ENCODE measurements at regions not wholly inside any gene's neighbourhood (a gene's known extent, or its start where the extent isn't known, plus 50 kb on each side); places are given as distances from the start of the nearest gene placed in this dataset.

DNA sequence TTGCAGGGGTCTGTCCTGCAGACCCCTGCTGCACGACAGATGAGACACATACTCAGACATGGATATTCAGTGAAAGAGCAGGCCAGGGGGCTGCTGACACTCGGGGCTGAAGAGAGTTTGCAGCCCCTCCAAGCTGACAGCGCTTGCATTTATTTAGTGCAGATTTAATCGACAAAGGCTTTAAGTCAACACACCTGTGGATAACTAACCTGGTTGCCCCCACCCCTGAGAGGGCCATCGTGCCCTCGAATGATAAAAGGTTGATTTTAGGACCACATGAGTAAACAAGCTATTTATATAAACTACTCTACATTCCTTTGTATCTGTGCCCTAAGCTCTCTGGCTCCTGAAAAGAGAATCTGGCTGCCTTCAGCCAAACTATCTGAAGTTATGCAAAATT is 708.2 kb upstream of the LRRN3 start:
- no peaks in the 10 kb centered on the region for H3K4me1 ChIP-seq (ENCODE audit: control insufficient read depth in 2 of 2, insufficient read depth in 2 of 2, low read length in 2 of 2)
- ATAC-seq (no peak), DNase-seq (no peak)
- H3K9me3 ChIP-seq (ENCODE audit: control insufficient read depth in 2 of 3, low read length in 3 of 3), result no peaks in the 10 kb centered on the region
- no peak overlapping the region for H3K27ac ChIP-seq (ENCODE audit: low read depth, low read length)
- H3K27ac Mint-ChIP-seq, result no peak overlapping the region
- peaks cover 0 to 3% (median 0%) of the 10 kb centered on the region in 5 donors for H3K27me3 Mint-ChIP-seq
- H3K36me3 Mint-ChIP-seq, result peaks cover 0 to 3% (median 0%) of the 10 kb centered on the region in 5 donors
- no peaks in the 10 kb centered on the region for H3K27me3 ChIP-seq (ENCODE audit: control insufficient read depth in 2 of 2, insufficient read depth in 2 of 2, low read length in 2 of 2)
- H3K4me1 Mint-ChIP-seq, result peaks cover 0 to under 1% (median 0%) of the 10 kb centered on the region in 7 donors
- H3K9me3 Mint-ChIP-seq, result peaks cover 0 to 1% (median 0%) of the 10 kb centered on the region in 11 donors
- H3K4me3 Mint-ChIP-seq, result no peak overlapping the region
- H3K4me3 ChIP-seq (ENCODE audit: low read length), result no peak overlapping the region
- no peaks in the 10 kb centered on the region for H3K36me3 ChIP-seq (ENCODE audit: control insufficient read depth in 2 of 3, insufficient read depth in 3 of 3, low read length in 3 of 3)
- ChIA-PET CTCF (no interaction called here), POLR2A (no interaction called here)
- intact Hi-C loops (cut with micrococcal nuclease), result no loop called here

DNA sequence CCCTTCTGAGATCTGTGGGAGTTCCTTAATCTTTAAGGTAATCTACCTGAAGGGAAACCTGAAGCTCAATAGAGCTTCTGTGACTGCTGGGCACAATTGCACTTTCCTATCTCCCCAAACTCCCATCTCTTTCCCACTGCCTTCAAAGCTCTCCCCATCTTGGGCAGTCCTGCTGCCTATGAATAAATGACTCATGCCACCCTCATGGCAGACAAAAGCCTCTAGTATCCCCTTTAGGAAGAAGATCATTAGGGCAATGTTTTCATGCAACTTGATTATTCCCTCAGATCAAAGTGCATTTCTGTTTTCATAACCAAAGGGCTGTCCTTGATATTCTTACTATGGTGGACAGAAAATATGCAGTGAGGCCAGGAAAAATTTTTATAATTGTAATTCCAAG is 704.9 kb upstream of the LRRN3 start:
- no peaks in the 10 kb centered on the region for H3K36me3 ChIP-seq (ENCODE audit: control insufficient read depth in 2 of 3, insufficient read depth in 3 of 3, low read length in 3 of 3)
- peaks cover 0 to 3% (median 0%) of the 10 kb centered on the region in 5 donors for H3K36me3 Mint-ChIP-seq
- intact Hi-C loops (cut with micrococcal nuclease), result no loop called here
- no peaks in the 10 kb centered on the region for H3K4me1 ChIP-seq (ENCODE audit: control insufficient read depth in 2 of 2, insufficient read depth in 2 of 2, low read length in 2 of 2)
- DNase-seq (no peak), ATAC-seq (no peak)
- peaks cover 0 to 3% (median 0%) of the 10 kb centered on the region in 5 donors for H3K27me3 Mint-ChIP-seq
- H3K4me3 ChIP-seq (ENCODE audit: low read length), result no peak overlapping the region
- no peaks in the 10 kb centered on the region for H3K9me3 ChIP-seq (ENCODE audit: control insufficient read depth in 2 of 3, low read length in 3 of 3)
- no peak overlapping the region for H3K27ac ChIP-seq (ENCODE audit: low read depth, low read length)
- H3K4me3 Mint-ChIP-seq, result no peak overlapping the region
- no peaks in the 10 kb centered on the region for H3K4me1 Mint-ChIP-seq
- H3K27ac Mint-ChIP-seq, result no peak overlapping the region
- peaks cover 0 to 1% (median 0%) of the 10 kb centered on the region in 11 donors for H3K9me3 Mint-ChIP-seq
- H3K27me3 ChIP-seq (ENCODE audit: control insufficient read depth in 2 of 2, insufficient read depth in 2 of 2, low read length in 2 of 2), result no peaks in the 10 kb centered on the region
- ChIA-PET CTCF (no interaction called here), POLR2A (no interaction called here)

DNA sequence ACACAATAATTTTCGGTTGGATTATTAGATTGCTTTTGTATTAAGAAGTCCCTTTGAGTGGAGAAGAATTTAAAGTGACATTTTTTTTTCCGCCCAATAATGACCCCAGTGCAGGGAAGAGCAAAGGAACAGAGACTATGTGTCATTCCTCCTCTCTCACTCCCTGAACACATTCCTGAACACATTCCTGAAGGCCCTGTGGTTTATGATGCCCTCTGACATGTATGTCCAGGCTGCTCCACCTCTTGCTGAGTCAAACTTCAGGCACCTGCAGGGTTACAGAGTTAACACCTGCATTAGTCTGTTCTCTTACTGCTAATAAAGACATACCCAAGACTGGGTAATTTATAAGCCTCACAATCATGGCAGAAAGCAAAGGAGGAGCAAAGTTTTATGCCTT is 704.0 kb upstream of the LRRN3 start:
- H3K9me3 ChIP-seq (ENCODE audit: control insufficient read depth in 2 of 3, low read length in 3 of 3), result no peaks in the 10 kb centered on the region
- ATAC-seq (no peak), DNase-seq (no peak)
- POLR2A ChIA-PET, result no interaction called here
- H3K4me3 ChIP-seq (ENCODE audit: low read length), result no peak overlapping the region
- no peaks in the 10 kb centered on the region for H3K4me1 ChIP-seq (ENCODE audit: control insufficient read depth in 2 of 2, insufficient read depth in 2 of 2, low read length in 2 of 2)
- no peak overlapping the region for H3K27ac Mint-ChIP-seq
- no peaks in the 10 kb centered on the region for H3K9me3 Mint-ChIP-seq
- H3K4me1 Mint-ChIP-seq, result no peaks in the 10 kb centered on the region
- intact Hi-C loops (cut with micrococcal nuclease), result no loop called here
- H3K4me3 Mint-ChIP-seq, result no peak overlapping the region
- H3K27ac ChIP-seq (ENCODE audit: low read depth, low read length), result no peak overlapping the region
- H3K27me3 Mint-ChIP-seq, result peaks cover 0 to 3% (median 0%) of the 10 kb centered on the region in 5 donors
- CTCF ChIA-PET, result no interaction called here
- H3K36me3 Mint-ChIP-seq, result peaks cover 0 to 3% (median 0%) of the 10 kb centered on the region in 5 donors
- no peaks in the 10 kb centered on the region for H3K27me3 ChIP-seq (ENCODE audit: control insufficient read depth in 2 of 2, insufficient read depth in 2 of 2, low read length in 2 of 2)
- H3K36me3 ChIP-seq (ENCODE audit: control insufficient read depth in 2 of 3, insufficient read depth in 3 of 3, low read length in 3 of 3), result no peaks in the 10 kb centered on the region

DNA sequence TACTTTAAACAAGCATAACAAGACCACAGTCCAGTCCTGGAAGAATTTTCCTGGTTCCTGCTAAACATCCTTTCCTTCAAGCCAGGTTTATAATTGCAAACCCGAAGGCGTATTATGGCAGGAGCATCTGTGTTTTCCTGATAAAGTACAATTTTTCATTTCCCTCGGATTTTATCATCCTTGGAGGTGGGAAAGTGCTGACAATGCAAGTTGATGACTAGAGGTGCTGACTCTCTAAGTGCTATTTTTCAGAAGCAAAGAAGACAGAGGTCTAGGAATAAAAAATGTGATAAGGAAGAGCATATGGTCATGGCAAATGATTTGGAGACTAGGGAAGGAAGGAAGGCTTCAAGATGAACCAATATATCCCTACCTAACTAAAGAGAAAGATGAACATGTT is 703.2 kb upstream of the LRRN3 start:
- H3K4me1 Mint-ChIP-seq, result no peaks in the 10 kb centered on the region
- ChIA-PET CTCF (no interaction called here), POLR2A (no interaction called here)
- no peaks in the 10 kb centered on the region for H3K27me3 ChIP-seq (ENCODE audit: control insufficient read depth in 2 of 2, insufficient read depth in 2 of 2, low read length in 2 of 2)
- H3K9me3 Mint-ChIP-seq, result peaks cover 0 to 1% (median 0%) of the 10 kb centered on the region in 11 donors
- no peak for ATAC-seq
- H3K4me1 ChIP-seq (ENCODE audit: control insufficient read depth in 2 of 2, insufficient read depth in 2 of 2, low read length in 2 of 2), result no peaks in the 10 kb centered on the region
- peaks cover 0 to 3% (median 0%) of the 10 kb centered on the region in 5 donors for H3K36me3 Mint-ChIP-seq
- intact Hi-C loops (cut with micrococcal nuclease), result no loop called here
- H3K36me3 ChIP-seq (ENCODE audit: control insufficient read depth in 2 of 3, insufficient read depth in 3 of 3, low read length in 3 of 3), result no peaks in the 10 kb centered on the region
- H3K9me3 ChIP-seq (ENCODE audit: control insufficient read depth in 2 of 3, low read length in 3 of 3), result no peaks in the 10 kb centered on the region
- H3K4me3 Mint-ChIP-seq, result no peak overlapping the region
- peaks cover 4 to 9% (median 6%) of the 10 kb centered on the region in 5 donors for H3K27me3 Mint-ChIP-seq
- DNase-seq, result no peak
- no peak overlapping the region for H3K4me3 ChIP-seq (ENCODE audit: low read length)
- no peak overlapping the region for H3K27ac Mint-ChIP-seq
- no peak overlapping the region for H3K27ac ChIP-seq (ENCODE audit: low read depth, low read length)

GRCh38 chr7:110388457-110388856 is 702.5 kb upstream of the LRRN3 start:
- Histone ChIP-seq H3K4me1 (ENCODE audit: control insufficient read depth in 2 of 2, insufficient read depth in 2 of 2, low read length in 2 of 2) (no peaks in the 10 kb centered on the region), H3K36me3 (ENCODE audit: control insufficient read depth in 2 of 3, insufficient read depth in 3 of 3, low read length in 3 of 3) (no peaks in the 10 kb centered on the region), H3K4me3 (ENCODE audit: low read length) (no peak overlapping the region), H3K9me3 (ENCODE audit: control insufficient read depth in 2 of 3, low read length in 3 of 3) (no peaks in the 10 kb centered on the region), H3K27ac (ENCODE audit: low read depth, low read length) (no peak overlapping the region), H3K27me3 (ENCODE audit: control insufficient read depth in 2 of 2, insufficient read depth in 2 of 2, low read length in 2 of 2) (no peaks in the 10 kb centered on the region)
- DNase-seq (no peak), ATAC-seq (no peak)
- Mint-ChIP-seq H3K9me3 (peaks cover 0 to 1% (median 0%) of the 10 kb centered on the region in 11 donors), H3K27ac (no peak overlapping the region), H3K4me1 (no peaks in the 10 kb centered on the region), H3K4me3 (no peak overlapping the region), H3K27me3 (peaks cover 4 to 9% (median 9%) of the 10 kb centered on the region in 5 donors), H3K36me3 (peaks cover 0 to 3% (median 0%) of the 10 kb centered on the region in 5 donors)
- intact Hi-C loops (cut with micrococcal nuclease), result no loop called here
- ChIA-PET CTCF (no interaction called here), POLR2A (no interaction called here)

- Histone ChIP-seq H3K4me1 (ENCODE audit: control insufficient read depth in 2 of 2, insufficient read depth in 2 of 2, low read length in 2 of 2) (no peaks in the 10 kb centered on the region), H3K36me3 (ENCODE audit: control insufficient read depth in 2 of 3, insufficient read depth in 3 of 3, low read length in 3 of 3) (no peaks in the 10 kb centered on the region), H3K4me3 (ENCODE audit: low read length) (no peak overlapping the region), H3K27me3 (ENCODE audit: control insufficient read depth in 2 of 2, insufficient read depth in 2 of 2, low read length in 2 of 2) (no peaks in the 10 kb centered on the region), H3K27ac (ENCODE audit: low read depth, low read length) (no peak overlapping the region), H3K9me3 (ENCODE audit: control insufficient read depth in 2 of 3, low read length in 3 of 3) (no peaks in the 10 kb centered on the region)
- no peak for ATAC-seq
- CTCF ChIA-PET, result interaction anchor here (0.5 kb wide), 1 partner anchor 198 kb away, joined by 4 read pairs; no protein-coding TSS in a partner anchor
- Mint-ChIP-seq H3K9me3 (peaks cover 0 to 1% (median 0%) of the 10 kb centered on the region in 11 donors), H3K4me3 (no peak overlapping the region), H3K27ac (no peak overlapping the region), H3K4me1 (no peaks in the 10 kb centered on the region), H3K36me3 (no peaks in the 10 kb centered on the region), H3K27me3 (peaks cover 9% of the 10 kb centered on the region in 5 donors)
- intact Hi-C loops (cut with micrococcal nuclease), result no loop called here
- DNase-seq, result no peak
- POLR2A ChIA-PET, result no interaction called here
These were observed 694.9 kb upstream of the LRRN3 start for GRCh38 chr7:110396021-110396420.

DNA sequence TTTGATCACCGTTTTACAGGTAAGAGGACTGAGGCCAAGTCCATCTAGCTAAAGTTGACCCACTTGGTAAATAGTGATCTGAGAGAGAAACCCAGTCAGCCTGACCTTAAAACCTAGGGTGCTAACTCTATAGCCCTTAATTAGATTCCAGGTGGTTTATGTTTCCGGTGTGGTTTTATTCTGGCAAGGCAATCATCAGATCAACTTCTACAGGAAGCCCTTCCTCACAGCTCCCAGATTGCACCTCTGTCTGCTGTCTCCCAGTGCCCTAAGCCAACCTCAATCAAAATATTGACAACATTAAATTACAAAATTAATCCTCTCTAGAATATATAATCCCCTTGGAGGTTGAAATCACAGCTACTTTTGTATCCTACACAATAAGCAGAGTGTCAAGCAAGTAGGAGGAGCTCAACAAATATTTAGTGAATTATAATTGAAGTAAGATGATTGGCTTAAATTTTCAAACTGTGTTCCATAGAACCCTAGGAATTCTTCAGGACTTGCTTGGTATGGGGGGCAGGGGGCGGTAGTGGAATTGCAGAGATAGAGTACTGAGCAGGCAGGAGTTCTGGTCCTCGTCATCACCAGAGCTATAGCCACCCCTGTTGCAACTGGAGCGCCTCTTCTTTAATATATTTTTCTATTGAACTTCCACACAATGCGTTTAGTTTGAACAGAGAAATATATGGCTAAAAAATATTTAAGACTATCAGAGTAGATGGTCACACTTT is 692.8 kb upstream of the LRRN3 start:
- Histone ChIP-seq H3K9me3 (ENCODE audit: control insufficient read depth in 2 of 3, low read length in 3 of 3) (no peaks in the 10 kb centered on the region), H3K4me3 (ENCODE audit: low read length) (no peak overlapping the region), H3K4me1 (ENCODE audit: control insufficient read depth in 2 of 2, insufficient read depth in 2 of 2, low read length in 2 of 2) (no peaks in the 10 kb centered on the region), H3K36me3 (ENCODE audit: control insufficient read depth in 2 of 3, insufficient read depth in 3 of 3, low read length in 3 of 3) (no peaks in the 10 kb centered on the region), H3K27ac (ENCODE audit: low read depth, low read length) (no peak overlapping the region), H3K27me3 (ENCODE audit: control insufficient read depth in 2 of 2, insufficient read depth in 2 of 2, low read length in 2 of 2) (no peaks in the 10 kb centered on the region)
- H3K4me3 Mint-ChIP-seq, result no peak overlapping the region
- ATAC-seq (no peak), DNase-seq (no peak)
- intact Hi-C loops (cut with micrococcal nuclease), result no loop called here
- H3K4me1 Mint-ChIP-seq, result no peaks in the 10 kb centered on the region
- H3K9me3 Mint-ChIP-seq, result no peaks in the 10 kb centered on the region
- ChIA-PET CTCF (no interaction called here), POLR2A (no interaction called here)
- peaks cover 0 to 6% (median 0%) of the 10 kb centered on the region in 5 donors for H3K27me3 Mint-ChIP-seq
- no peak overlapping the region for H3K27ac Mint-ChIP-seq
- H3K36me3 Mint-ChIP-seq, result no peaks in the 10 kb centered on the region

Measured in naive thymus-derived CD4-positive, alpha-beta T cell (primary cell).